Common myeloid progenitor, CD34-positive (primary cell): ENCODE measurements at regions not wholly inside any gene's neighbourhood (a gene's known extent, or its start where the extent isn't known, plus 50 kb on each side); places are given as distances from the start of the nearest gene placed in this dataset.

Experiments
- CTCF ChIA-PET: fragments of 350-600 bp; sonication (Branson Sonifier 250); formaldehyde crosslinking; loops from one replicate; lab custom pipeline; 2021; ENCODE audit warnings: antibody characterized with exemption; lab: Charles Lee
- POLR2A ChIA-PET: fragments of 350-600 bp; sonication (Branson Sonifier 250); formaldehyde crosslinking; loops from one replicate; lab custom pipeline; 2021; ENCODE audit warnings: antibody characterized with exemption; lab: Charles Lee
- DNase-seq, 3 donors: peaks; one replicate each; pipeline versions ENCODE4 v3.0.0 to v3.0.0-alpha.2; 2013
- H3K27ac ChIP-seq, 2 experiments: 1 replicate in 1 of 2; 2 replicates in 1 of 2; pipeline ENCODE4 v1.7.0; 2013; ENCODE audit warnings: inconsistent platforms in 2 of 2, low read length in 2 of 2, mild to moderate bottlenecking in 2 of 2, low read depth in 1 of 2, moderate library complexity in 1 of 2; ENCODE audit not compliant: severe bottlenecking in 2 of 2, insufficient read depth in 1 of 2, poor library complexity in 1 of 2
- H3K27me3 ChIP-seq, 5 experiments: replicated peaks in 2 of 5; 1 replicate in 3 of 5; 2 replicates in 2 of 5; pipeline versions ENCODE4 v1.6.1 to v1.7.0; 2013; ENCODE audit warnings: low read length in 4 of 5, mild to moderate bottlenecking in 2 of 5, moderate library complexity in 2 of 5, inconsistent platforms in 1 of 5; ENCODE audit not compliant: insufficient read depth in 5 of 5, control insufficient read depth in 4 of 5
- H3K36me3 ChIP-seq, 4 experiments: 1 replicate in 2 of 4; 2 replicates in 2 of 4; pipeline versions ENCODE4 v1.6.1 to v1.7.0; 2013; ENCODE audit warnings: low read length in 3 of 4, control low read depth in 1 of 4, mild to moderate bottlenecking in 1 of 4; ENCODE audit not compliant: control insufficient read depth in 4 of 4, insufficient read depth in 4 of 4
- H3K4me1 ChIP-seq, 4 experiments: 1 replicate in 3 of 4; 2 replicates in 1 of 4; pipeline versions ENCODE4 v1.6.1 to v1.7.1; 2013; ENCODE audit warnings: low read length in 3 of 4, mild to moderate bottlenecking in 3 of 4, control low read depth in 1 of 4, inconsistent platforms in 1 of 4, moderate library complexity in 1 of 4; ENCODE audit not compliant: control insufficient read depth in 4 of 4, insufficient read depth in 4 of 4; ENCODE audit errors: control extremely low read depth in 1 of 4
- H3K4me3 ChIP-seq, 7 experiments: 1 replicate in 4 of 7; 2 replicates in 3 of 7; pipeline versions ENCODE4 v1.5.1 to v1.7.0; 2013; ENCODE audit warnings: mild to moderate bottlenecking in 7 of 7, low read length in 6 of 7, moderate library complexity in 6 of 7, inconsistent platforms in 2 of 7, low read depth in 2 of 7, control low read depth in 1 of 7; ENCODE audit not compliant: insufficient read depth in 4 of 7, control insufficient read depth in 1 of 7; ENCODE audit errors: extremely low read depth in 1 of 7
- H3K9me3 ChIP-seq, 5 experiments: 1 replicate in 4 of 5; 2 replicates in 1 of 5; pipeline versions ENCODE4 v1.6.1 to v1.7.1; 2013; ENCODE audit warnings: low read length in 4 of 5, mild to moderate bottlenecking in 2 of 5, inconsistent platforms in 1 of 5, low read depth in 1 of 5, moderate library complexity in 1 of 5; ENCODE audit not compliant: control insufficient read depth in 4 of 5, insufficient read depth in 2 of 5; ENCODE audit errors: control extremely low read depth in 1 of 5
- WGBS: methylation state at CpG from one replicate; pipeline ENCODE4 v1.1.5; 2013; ENCODE audit not compliant: insufficient coverage; 5-methylcytosine and 5-hydroxymethylcytosine counted together

GRCh38 chr2:180732337-180732736 lies 248.1 kb upstream of the UBE2E3 start:
- no peak for DNase-seq
- no peaks in the 10 kb centered on the region for H3K36me3 ChIP-seq
- H3K9me3 ChIP-seq, result no peaks in the 10 kb centered on the region
- H3K27ac ChIP-seq, result no peak overlapping the region
- no peak overlapping the region for H3K4me3 ChIP-seq
- CTCF ChIA-PET, result no interaction called here
- WGBS, result 94% methylated on average over 3 of the region's 3 CpGs
- POLR2A ChIA-PET, result no interaction called here
- no peaks in the 10 kb centered on the region for H3K4me1 ChIP-seq
- no peaks in the 10 kb centered on the region for H3K27me3 ChIP-seq

- POLR2A ChIA-PET, result interaction anchor here (0.7 kb wide), 1 partner anchor 13 kb away, joined by 3 read pairs; no protein-coding TSS in a partner anchor
- Histone ChIP-seq H3K4me3 (no peak overlapping the region), H3K27ac (no peak overlapping the region), H3K36me3 (no peaks in the 10 kb centered on the region), H3K27me3 (no peaks in the 10 kb centered on the region), H3K9me3 (no peaks in the 10 kb centered on the region), H3K4me1 (no peaks in the 10 kb centered on the region)
- CTCF ChIA-PET, result interaction anchor here (0.5 kb wide), 1 partner anchor 884 kb away, joined by 3 read pairs; no protein-coding TSS in a partner anchor
- 100% methylated on average over 1 of the region's 2 CpGs for WGBS
- DNase-seq, result no peak
Measured at GRCh38 chr2:180730976-180731375, 249.4 kb upstream of the UBE2E3 start.

GRCh38 chr2:180728928-180729559 lies 251.4 kb upstream of the UBE2E3 start:
- ChIA-PET CTCF (no interaction called here), POLR2A (no interaction called here)
- no peak for DNase-seq
- no peak overlapping the region for H3K27ac ChIP-seq
- no peaks in the 10 kb centered on the region for H3K36me3 ChIP-seq
- no CpG with 5 or more reads among the region's 2 CpGs for WGBS
- no peaks in the 10 kb centered on the region for H3K27me3 ChIP-seq
- no peak overlapping the region for H3K4me3 ChIP-seq
- no peaks in the 10 kb centered on the region for H3K9me3 ChIP-seq
- H3K4me1 ChIP-seq, result no peaks in the 10 kb centered on the region

GRCh38 chr2:180723712-180724111 lies 256.7 kb upstream of the UBE2E3 start:
- Histone ChIP-seq H3K9me3 (no peaks in the 10 kb centered on the region), H3K4me1 (no peaks in the 10 kb centered on the region), H3K36me3 (no peaks in the 10 kb centered on the region), H3K27ac (no peak overlapping the region), H3K27me3 (no peaks in the 10 kb centered on the region), H3K4me3 (no peak overlapping the region)
- POLR2A ChIA-PET, result no interaction called here
- CTCF ChIA-PET, result no interaction called here
- WGBS, result 90% methylated on average over 2 of the region's 3 CpGs
- DNase-seq, result no peak

- CTCF ChIA-PET, result no interaction called here
- 83% methylated on average over 1 of the region's 2 CpGs for WGBS
- H3K9me3 ChIP-seq, result no peaks in the 10 kb centered on the region
- H3K4me1 ChIP-seq, result no peaks in the 10 kb centered on the region
- no peak overlapping the region for H3K27ac ChIP-seq
- H3K36me3 ChIP-seq, result no peaks in the 10 kb centered on the region
- H3K4me3 ChIP-seq, result no peak overlapping the region
- peaks cover 0 to 1% (median 0%) of the 10 kb centered on the region in 5 experiments for H3K27me3 ChIP-seq
- POLR2A ChIA-PET, result no interaction called here
- no peak for DNase-seq
Measured at GRCh38 chr2:180722551-180723239, 257.7 kb upstream of the UBE2E3 start.

- ChIA-PET POLR2A (no interaction called here), CTCF (no interaction called here)
- Histone ChIP-seq H3K27ac (no peak overlapping the region), H3K36me3 (no peaks in the 10 kb centered on the region), H3K27me3 (peaks cover 0 to 1% (median 0%) of the 10 kb centered on the region in 5 experiments), H3K9me3 (no peaks in the 10 kb centered on the region), H3K4me3 (no peak overlapping the region), H3K4me1 (no peaks in the 10 kb centered on the region)
- WGBS, result no CpG with 5 or more reads among the region's 1 CpG
- DNase-seq, result no peak
Measured at GRCh38 chr2:180720829-180721228, 259.6 kb upstream of the UBE2E3 start.

GRCh38 chr2:180717588-180717987 lies 262.8 kb upstream of the UBE2E3 start:
- Histone ChIP-seq H3K27ac (no peak overlapping the region), H3K36me3 (no peaks in the 10 kb centered on the region), H3K4me3 (no peak overlapping the region), H3K27me3 (peaks cover 0 to 1% (median 0%) of the 10 kb centered on the region in 5 experiments), H3K9me3 (no peaks in the 10 kb centered on the region), H3K4me1 (no peaks in the 10 kb centered on the region)
- CTCF ChIA-PET, result no interaction called here
- WGBS, result 87% methylated on average over 3 of the region's 3 CpGs
- DNase-seq, result no peak
- POLR2A ChIA-PET, result interaction anchor here (0.6 kb wide), 1 partner anchor 13 kb away, joined by 3 read pairs; no protein-coding TSS in a partner anchor
